Lower leg skin (tissue), 3 donors: ENCODE measurements at regions not wholly inside any gene's neighbourhood (a gene's known extent, or its start where the extent isn't known, plus 50 kb on each side); places are given as distances from the start of the nearest gene placed in this dataset.

Source experiments
- POLR2A ChIP-seq, 2 donors: fragments of 450-650 bp; IDR thresholded peaks; one replicate each; pipeline ENCODE4 v1.6.1; 2016 to 2017; ENCODE audit warnings: antibody characterized with exemption in 2 of 2, mild to moderate bottlenecking in 1 of 2, moderate library complexity in 1 of 2
- TF ChIP-seq, protein P1 (sequence below), 3 donors: fragments of 450-650 bp; IDR thresholded peaks; one replicate each; pipeline ENCODE4 v1.5.1; 2016; ENCODE audit warnings: antibody characterized with exemption in 3 of 3, mild to moderate bottlenecking in 3 of 3, moderate library complexity in 2 of 3

DNA sequence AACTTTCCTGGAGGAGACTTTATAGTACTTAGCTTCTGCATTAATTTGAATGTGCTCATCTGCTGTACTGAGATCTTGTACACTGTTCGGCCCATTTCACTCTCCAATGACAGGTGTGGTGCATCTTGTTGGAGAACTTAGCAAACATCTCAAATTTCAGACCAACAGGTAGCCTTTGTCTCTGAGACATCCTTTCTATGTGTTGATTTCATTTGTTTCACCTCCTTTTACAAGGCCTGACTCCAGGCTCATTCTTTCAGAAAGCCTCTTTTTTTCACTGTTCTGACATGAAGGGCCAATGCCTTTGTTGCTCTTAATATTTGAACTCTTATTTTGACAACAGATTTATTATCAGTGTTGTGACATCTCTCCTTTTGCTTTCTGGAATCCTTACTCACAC, 271.8 kb upstream of the FANCL start:
- TF ChIP-seq, protein P1, sequence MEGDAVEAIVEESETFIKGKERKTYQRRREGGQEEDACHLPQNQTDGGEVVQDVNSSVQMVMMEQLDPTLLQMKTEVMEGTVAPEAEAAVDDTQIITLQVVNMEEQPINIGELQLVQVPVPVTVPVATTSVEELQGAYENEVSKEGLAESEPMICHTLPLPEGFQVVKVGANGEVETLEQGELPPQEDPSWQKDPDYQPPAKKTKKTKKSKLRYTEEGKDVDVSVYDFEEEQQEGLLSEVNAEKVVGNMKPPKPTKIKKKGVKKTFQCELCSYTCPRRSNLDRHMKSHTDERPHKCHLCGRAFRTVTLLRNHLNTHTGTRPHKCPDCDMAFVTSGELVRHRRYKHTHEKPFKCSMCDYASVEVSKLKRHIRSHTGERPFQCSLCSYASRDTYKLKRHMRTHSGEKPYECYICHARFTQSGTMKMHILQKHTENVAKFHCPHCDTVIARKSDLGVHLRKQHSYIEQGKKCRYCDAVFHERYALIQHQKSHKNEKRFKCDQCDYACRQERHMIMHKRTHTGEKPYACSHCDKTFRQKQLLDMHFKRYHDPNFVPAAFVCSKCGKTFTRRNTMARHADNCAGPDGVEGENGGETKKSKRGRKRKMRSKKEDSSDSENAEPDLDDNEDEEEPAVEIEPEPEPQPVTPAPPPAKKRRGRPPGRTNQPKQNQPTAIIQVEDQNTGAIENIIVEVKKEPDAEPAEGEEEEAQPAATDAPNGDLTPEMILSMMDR (IDR thresholded peaks at IDR 0.05): no peak
- no peak for TF ChIP-seq POLR2A (IDR thresholded peaks at IDR 0.05)
